ENCODE measurements at regions not wholly inside any gene's neighbourhood (a gene's known extent, or its start where the extent isn't known, plus 50 kb on each side); places are given as distances from the start of the nearest gene placed in this dataset.

GRCh38 chr20:40887105-40887504 is 141.5 kb upstream of the TOP1 start:
- FAIRE-seq (no peak), DNase-seq (ENCODE audit: low read depth in 1 of 2, low spot score in 2 of 2) (no peak)
- H3K27me3 ChIP-seq (replicated peaks in 1 of 4; ENCODE audit: control insufficient read depth in 3 of 4, extremely low read depth in 1 of 4, insufficient read depth in 3 of 4, low read length in 3 of 4): no peaks in the 10 kb centered on the region
- no peak overlapping the region for H3K18ac ChIP-seq (ENCODE audit: extremely low read depth, low read length)
- ChIA-PET CTCF (ENCODE audit: partially characterized antibody) (interaction anchor here (0.7 to 1.3 kb wide), 2 partner anchors 13 to 19 kb away, joined by 3 to 4 read pairs; no protein-coding TSS in a partner anchor), POLR2A (ENCODE audit: partially characterized antibody) (no interaction called here)
- no peak overlapping the region for H2BK120ac ChIP-seq (replicated peaks; ENCODE audit: low read depth, low read length)
- H4K20me1 ChIP-seq (replicated peaks in 1 of 2; ENCODE audit: control insufficient read depth in 1 of 2, insufficient read depth in 2 of 2, low read length in 2 of 2): no peaks in the 10 kb centered on the region
- H3K4me3 ChIP-seq (ENCODE audit: extremely low read depth in 1 of 4, insufficient read depth in 2 of 4, low read depth in 3 of 4, low read length in 4 of 4): no peak overlapping the region
- no peak overlapping the region for H3K4ac ChIP-seq (replicated peaks; ENCODE audit: insufficient read length, low read depth, low read length)
- no peak overlapping the region for H4K91ac ChIP-seq (replicated peaks; ENCODE audit: insufficient read length, low read length)
- no peaks in the 10 kb centered on the region for H3K4me1 ChIP-seq (replicated peaks in 1 of 4; ENCODE audit: control insufficient read depth in 3 of 4, insufficient read depth in 4 of 4, low read length in 3 of 4)
- no peak overlapping the region for H3K27ac ChIP-seq (ENCODE audit: low read depth, low read length)
- H2BK20ac ChIP-seq (ENCODE audit: low read length): no peak overlapping the region
- no peaks in the 10 kb centered on the region for H3K23me2 ChIP-seq (ENCODE audit: low read depth, low read length)
- no peak overlapping the region for H3K14ac ChIP-seq (ENCODE audit: insufficient read length)
- no peaks in the 10 kb centered on the region for H3K79me1 ChIP-seq (ENCODE audit: low read depth, low read length)
- no peaks in the 10 kb centered on the region for H3K36me3 ChIP-seq (ENCODE audit: control insufficient read depth in 2 of 4, insufficient read depth in 4 of 4, low read length in 3 of 4)
- H2BK5ac ChIP-seq (ENCODE audit: low read depth, low read length): no peak overlapping the region
- TF ChIP-seq SIRT6 (IDR thresholded peaks at IDR 0.05; ENCODE audit: low read length) (no peak), JUN (IDR thresholded peaks at IDR 0.05; ENCODE audit: low read depth, low read length) (no peak), CHD1 (IDR thresholded peaks at IDR 0.05; ENCODE audit: low read depth, low read length) (no peak), CHD2 (IDR thresholded peaks at IDR 0.05; ENCODE audit: low read length) (no peak), FOSL1 (IDR thresholded peaks at IDR 0.05; ENCODE audit: insufficient read depth, low read depth, low read length) (no peak), HDAC6 (IDR thresholded peaks at IDR 0.05; ENCODE audit: low read depth, low read length) (no peak), SIN3A (conservative IDR thresholded peaks at IDR 0.05 in 1 of 2, IDR thresholded peaks at IDR 0.05 in 1 of 2; ENCODE audit: low read depth in 1 of 2, low read length in 2 of 2) (no peak), TBP (IDR thresholded peaks at IDR 0.05; ENCODE audit: low read depth, low read length) (no peak), BACH1 (IDR thresholded peaks at IDR 0.05; ENCODE audit: low read length) (no peak), PHF8 (conservative IDR thresholded peaks at IDR 0.05; ENCODE audit: low read depth, low read length) (no peak), ATF2 (IDR thresholded peaks at IDR 0.05; ENCODE audit: low read length) (no peak)
- no peak overlapping the region for H2BK12ac ChIP-seq (ENCODE audit: low read depth, low read length)
- no peak overlapping the region for H3K9ac ChIP-seq (replicated peaks in 1 of 4; ENCODE audit: extremely low read depth in 1 of 4, low read depth in 3 of 4, low read length in 3 of 4)
- H2BK15ac ChIP-seq (ENCODE audit: low read length): no peak overlapping the region
- WGBS, 2 experiments (ENCODE audit: extremely low coverage in 1 of 2, insufficient coverage in 1 of 2, insufficient read length in 1 of 2, insufficient replicate concordance in 2 of 2, low coverage in 1 of 2, low lambda C conversion rate in 2 of 2, missing lambda C conversion rate in 1 of 2): 88% methylated on average over 8 of the region's 13 CpGs; no CpG with 5 or more reads in 1 of the 2 experiments
- H3K79me2 ChIP-seq (ENCODE audit: control insufficient read depth in 1 of 2, insufficient read depth in 2 of 2, low read length in 2 of 2): no peaks in the 10 kb centered on the region
- H2AFZ ChIP-seq (ENCODE audit: low read length): no peak overlapping the region
- no peak overlapping the region for H4K5ac ChIP-seq (ENCODE audit: insufficient read length, low read depth, low read length)
- H4K8ac ChIP-seq (ENCODE audit: extremely low read depth, insufficient read depth, low read length): no peak overlapping the region
- no peak overlapping the region for H3K23ac ChIP-seq (ENCODE audit: insufficient read length)
- H3K4me2 ChIP-seq (ENCODE audit: insufficient read depth in 1 of 2, low read depth in 2 of 2, low read length in 2 of 2): no peak overlapping the region
- no peak overlapping the region for H2AK5ac ChIP-seq (ENCODE audit: low read depth, low read length)
- H3K9me3 ChIP-seq (ENCODE audit: insufficient read depth in 2 of 2, low read depth in 1 of 2, low read length in 1 of 2): no peaks in the 10 kb centered on the region
- no peak overlapping the region for H3K56ac ChIP-seq (replicated peaks; ENCODE audit: insufficient read length, low read depth, low read length)
